Vagina (tissue), 2 donors: ENCODE measurements at regions not wholly inside any gene's neighbourhood (a gene's known extent, or its start where the extent isn't known, plus 50 kb on each side); places are given as distances from the start of the nearest gene placed in this dataset.

Experiments
- POLR2A ChIP-seq, 2 donors: fragments of 450-650 bp; IDR thresholded peaks; one replicate each; pipeline ENCODE4 v1.6.1; 2017; ENCODE audit warnings: antibody characterized with exemption in 2 of 2, mild to moderate bottlenecking in 2 of 2, moderate library complexity in 2 of 2
- POLR2AphosphoS5 ChIP-seq, 2 donors: sonication (generic); formaldehyde crosslinking; IDR thresholded peaks; one replicate each; pipeline ENCODE4 v1.9.0; 2017; ENCODE audit warnings: antibody characterized with exemption in 2 of 2, mild to moderate bottlenecking in 2 of 2, low read depth in 1 of 2; ENCODE audit not compliant: insufficient read depth in 1 of 2
- TF ChIP-seq, protein P1 (sequence below), 3 experiments: fragments of 450-650 bp in 2 of 3; fragments of 200-600 bp in 1 of 3; sonication (generic) in 1 of 3; IDR thresholded peaks; one replicate each; pipeline ENCODE4 v1.5.1; 2017 to 2019; ENCODE audit warnings: antibody characterized with exemption in 3 of 3, mild to moderate bottlenecking in 2 of 3, moderate library complexity in 2 of 3

DNA sequence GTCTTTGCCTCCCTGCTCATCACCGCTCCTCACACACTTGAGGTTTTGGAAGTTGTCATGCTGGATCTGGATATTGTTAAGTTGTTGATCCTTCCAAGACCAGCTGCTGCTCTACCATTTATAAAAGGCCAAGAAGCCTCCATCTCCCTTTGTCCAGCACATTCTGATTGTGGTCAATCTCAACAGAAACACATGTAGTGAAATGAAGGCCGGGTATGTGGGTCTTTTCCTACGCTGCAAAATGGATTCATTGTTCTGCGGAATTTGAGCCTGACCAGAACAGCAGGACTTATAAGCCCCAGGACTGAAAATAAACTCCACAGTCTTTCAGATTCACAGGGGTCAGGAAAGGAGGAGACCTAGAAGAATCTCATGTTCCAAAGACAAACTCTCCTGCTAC is 238.4 kb downstream of the CMPK2 start:
- TF ChIP-seq POLR2AphosphoS5 (IDR thresholded peaks at IDR 0.05; ENCODE audit: insufficient read depth in 1 of 2, low read depth in 1 of 2) (no peak), POLR2A (IDR thresholded peaks at IDR 0.05) (no peak)
- TF ChIP-seq, protein P1, sequence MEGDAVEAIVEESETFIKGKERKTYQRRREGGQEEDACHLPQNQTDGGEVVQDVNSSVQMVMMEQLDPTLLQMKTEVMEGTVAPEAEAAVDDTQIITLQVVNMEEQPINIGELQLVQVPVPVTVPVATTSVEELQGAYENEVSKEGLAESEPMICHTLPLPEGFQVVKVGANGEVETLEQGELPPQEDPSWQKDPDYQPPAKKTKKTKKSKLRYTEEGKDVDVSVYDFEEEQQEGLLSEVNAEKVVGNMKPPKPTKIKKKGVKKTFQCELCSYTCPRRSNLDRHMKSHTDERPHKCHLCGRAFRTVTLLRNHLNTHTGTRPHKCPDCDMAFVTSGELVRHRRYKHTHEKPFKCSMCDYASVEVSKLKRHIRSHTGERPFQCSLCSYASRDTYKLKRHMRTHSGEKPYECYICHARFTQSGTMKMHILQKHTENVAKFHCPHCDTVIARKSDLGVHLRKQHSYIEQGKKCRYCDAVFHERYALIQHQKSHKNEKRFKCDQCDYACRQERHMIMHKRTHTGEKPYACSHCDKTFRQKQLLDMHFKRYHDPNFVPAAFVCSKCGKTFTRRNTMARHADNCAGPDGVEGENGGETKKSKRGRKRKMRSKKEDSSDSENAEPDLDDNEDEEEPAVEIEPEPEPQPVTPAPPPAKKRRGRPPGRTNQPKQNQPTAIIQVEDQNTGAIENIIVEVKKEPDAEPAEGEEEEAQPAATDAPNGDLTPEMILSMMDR (IDR thresholded peaks at IDR 0.05): no peak
